HG03432 (cell line): ENCODE measurements at regions not wholly inside any gene's neighbourhood (a gene's known extent, or its start where the extent isn't known, plus 50 kb on each side); places are given as distances from the start of the nearest gene placed in this dataset.
A peak's percentile ranks its signal among the peaks of the same experiment; 100 is the strongest.

Experiments
- ATAC-seq: cut with Tn5 transposase; IDR thresholded peaks from one replicate; pipeline ENCODE4 v1.9.1; 2021; ENCODE audit warnings: mild to moderate bottlenecking, moderate library complexity; ENCODE audit not compliant: unreplicated experiment

DNA sequence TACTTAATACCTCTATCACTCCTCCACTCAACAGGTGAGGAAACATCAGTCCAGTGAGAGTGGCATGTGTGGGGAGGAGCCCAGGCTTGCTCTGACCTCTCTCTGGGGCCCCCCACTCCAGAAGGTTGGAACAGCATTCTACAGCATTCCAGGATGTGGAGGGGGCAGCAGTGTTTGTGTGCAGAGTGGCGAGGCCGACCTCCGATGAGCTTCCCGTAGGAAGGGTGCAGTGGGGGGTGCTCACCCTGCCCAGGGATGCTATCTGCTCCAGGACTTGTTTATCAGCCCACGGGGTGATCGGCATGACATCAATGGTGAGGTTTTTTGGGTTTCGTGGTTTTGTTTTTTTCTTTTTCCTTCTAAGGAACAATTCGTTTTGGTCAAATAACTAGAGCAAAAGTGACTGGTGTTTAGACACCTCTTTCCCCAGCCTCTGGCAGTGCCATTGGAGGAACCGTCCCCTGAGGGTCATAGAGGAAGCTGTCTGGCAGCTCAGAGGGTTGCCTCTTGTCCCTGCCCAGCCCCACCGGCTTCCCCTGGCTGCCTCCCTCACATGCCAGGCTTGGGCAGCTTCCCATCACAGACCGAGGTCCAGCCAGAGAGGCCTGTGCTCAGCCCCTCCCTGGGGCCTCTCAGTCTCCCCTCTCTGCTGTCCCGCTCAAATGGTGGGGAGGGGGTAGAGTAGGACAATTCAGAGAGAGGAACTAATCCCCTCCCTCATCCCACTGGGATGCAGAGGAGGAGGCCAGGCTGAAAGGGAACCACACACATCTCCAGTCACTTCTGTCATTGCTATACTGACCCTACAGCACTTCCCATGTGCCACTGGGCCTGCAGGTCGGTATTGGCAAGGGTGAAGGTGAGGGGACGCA is 96.5 kb downstream of the ZFP36L2 start:
- ATAC-seq: no peak

DNA sequence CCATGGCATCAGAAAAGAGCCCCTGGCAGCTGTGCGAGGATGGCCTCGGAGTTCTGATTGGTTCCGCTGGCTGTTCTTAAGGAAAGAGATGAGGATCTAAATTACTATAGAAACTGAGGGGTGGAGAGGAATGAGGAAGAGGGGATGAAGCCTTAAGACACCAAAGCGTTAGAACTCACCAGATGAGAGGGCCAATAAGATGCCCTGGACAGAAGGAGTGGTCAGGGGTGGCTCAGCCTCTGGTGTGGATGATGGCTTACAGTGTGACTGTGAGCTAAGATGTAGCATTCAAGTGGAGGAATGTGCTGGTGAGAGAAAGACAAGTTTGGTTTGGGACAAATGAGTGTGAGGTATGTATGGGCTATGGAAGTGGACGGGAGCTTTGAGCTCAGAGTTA is 97.8 kb downstream of the ZFP36L2 start:
- ATAC-seq: no peak

GRCh38 chr2:43127941-43128558 is 98.4 kb downstream of the ZFP36L2 start:
- no peak for ATAC-seq

GRCh38 chr2:43127208-43127940 is 99.0 kb downstream of the ZFP36L2 start:
- ATAC-seq: peak; percentile 49

GRCh38 chr2:43126817-43127207 is 99.6 kb downstream of the ZFP36L2 start:
- no peak for ATAC-seq

DNA sequence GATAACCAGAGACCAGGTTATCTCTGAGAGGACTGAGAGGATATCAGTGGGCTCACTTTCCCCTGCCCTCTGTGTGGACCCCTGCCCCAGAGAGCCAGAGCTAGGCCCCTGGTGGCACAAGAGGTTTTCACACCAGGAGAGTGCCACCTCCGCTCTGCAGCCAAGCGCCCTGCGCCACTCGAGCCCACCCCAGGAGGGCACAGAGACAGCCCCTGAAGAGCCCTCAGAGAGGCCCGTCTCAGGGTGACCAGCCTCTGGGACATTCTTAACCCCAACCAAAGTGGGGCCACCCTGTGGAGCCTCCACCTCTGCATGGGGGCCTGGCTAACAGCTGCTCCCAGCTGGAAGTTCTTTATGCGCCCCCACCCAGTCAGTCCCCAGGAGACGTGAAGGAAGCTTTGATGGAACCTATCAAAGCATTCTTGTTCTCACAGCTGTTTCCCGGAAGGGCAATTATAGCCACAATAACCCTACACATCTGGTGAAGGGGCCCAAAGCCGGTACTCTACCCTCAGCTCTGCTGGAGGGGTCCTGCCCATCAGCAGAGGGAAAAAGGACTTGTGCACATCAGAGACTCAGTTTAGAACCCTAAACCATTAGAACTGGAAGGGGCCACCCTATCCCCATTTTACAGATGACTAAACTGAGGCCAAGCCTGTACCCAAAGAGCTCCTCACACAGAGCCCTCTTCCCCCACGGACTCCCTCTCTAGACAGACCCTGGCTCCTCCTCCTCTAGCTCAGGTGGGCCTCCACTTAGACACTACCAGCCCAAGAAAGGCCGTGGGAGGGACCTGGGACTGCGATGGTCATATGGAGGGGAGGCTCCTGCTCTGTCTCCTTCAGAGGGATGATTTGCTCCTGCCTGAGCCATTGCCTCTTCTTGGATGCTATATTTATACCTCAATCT is 101.1 kb downstream of the ZFP36L2 start:
- no peak for ATAC-seq

- ATAC-seq: no peak
These were observed 101.7 kb downstream of the ZFP36L2 start for GRCh38 chr2:43124687-43125057.

GRCh38 chr2:43123981-43124686 is 102.3 kb downstream of the ZFP36L2 start:
- ATAC-seq: no peak

DNA sequence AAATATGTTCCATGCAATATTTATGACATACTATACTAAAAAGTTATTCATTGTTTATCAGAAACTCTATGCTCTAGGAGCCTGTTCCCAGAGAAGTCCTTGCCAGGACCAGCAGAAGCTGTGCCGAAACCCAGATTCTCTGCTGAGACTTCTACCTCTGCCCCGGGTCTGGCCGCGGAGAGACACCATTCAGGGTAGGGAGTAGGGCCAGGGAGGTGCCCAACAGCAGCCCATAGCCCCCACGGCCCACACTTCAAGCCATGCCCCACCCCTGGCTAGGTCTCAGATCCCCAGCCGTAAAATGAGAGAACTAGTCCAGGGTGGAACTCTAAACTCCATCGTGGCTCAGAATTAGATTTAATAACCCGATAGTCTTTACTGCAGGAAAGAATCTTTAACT is 102.9 kb downstream of the ZFP36L2 start:
- no peak for ATAC-seq

DNA sequence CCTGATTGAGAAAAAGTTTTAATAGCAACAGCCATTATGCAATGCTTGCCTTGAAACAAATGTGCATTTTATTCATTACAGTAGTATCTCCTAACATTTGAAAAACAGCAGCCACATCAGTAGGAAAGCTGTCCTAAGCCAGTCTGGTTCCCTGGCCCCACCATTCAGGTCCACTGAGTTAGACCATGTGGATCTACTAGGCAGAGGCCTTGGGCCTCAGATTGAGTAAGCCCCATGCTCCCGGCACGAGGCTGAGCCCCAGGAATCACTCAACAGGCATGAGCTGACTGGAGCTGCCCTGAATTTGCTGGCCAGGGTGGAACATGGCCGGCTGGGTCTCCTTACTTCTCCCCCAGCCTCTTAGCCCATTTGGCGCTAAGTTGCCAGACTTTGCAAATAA is 103.4 kb downstream of the ZFP36L2 start:
- no peak for ATAC-seq

- ATAC-seq: no peak
These were observed 104.7 kb downstream of the ZFP36L2 start for GRCh38 chr2:43121580-43122314.

- no peak for ATAC-seq
These were observed 107.1 kb downstream of the ZFP36L2 start for GRCh38 chr2:43119303-43119702.

GRCh38 chr2:43117521-43118143 is 108.8 kb downstream of the ZFP36L2 start:
- no peak for ATAC-seq

GRCh38 chr2:43116988-43117387 is 109.4 kb downstream of the ZFP36L2 start:
- ATAC-seq: no peak

DNA sequence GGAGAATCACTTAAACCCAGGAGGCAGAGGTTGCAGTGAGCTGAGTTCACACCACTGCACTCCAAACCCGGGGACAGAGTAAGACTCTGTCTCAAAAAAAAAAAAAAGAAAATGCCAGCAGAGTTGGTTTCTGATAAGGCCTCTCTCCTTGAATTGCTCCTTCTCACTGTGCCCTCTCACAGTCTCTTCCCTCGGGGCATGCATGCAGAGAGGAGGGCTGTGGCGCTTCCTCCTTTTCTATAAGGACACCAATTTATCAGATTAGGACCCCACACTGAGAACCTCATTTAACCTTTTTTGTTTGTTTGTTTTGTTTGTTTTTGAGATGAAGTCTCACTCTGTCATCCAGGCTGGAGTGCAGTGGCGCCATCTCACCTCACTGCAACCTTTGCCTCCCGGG is 110.5 kb downstream of the ZFP36L2 start:
- no peak for ATAC-seq

- ATAC-seq: no peak
These were observed 112.2 kb downstream of the ZFP36L2 start for GRCh38 chr2:43114210-43114609.

GRCh38 chr2:43111788-43112554 is 114.4 kb downstream of the ZFP36L2 start:
- ATAC-seq: no peak

GRCh38 chr2:43110442-43110871 is 115.9 kb downstream of the ZFP36L2 start:
- ATAC-seq: no peak
